ENCODE measurements at regions not wholly inside any gene's neighbourhood (a gene's known extent, or its start where the extent isn't known, plus 50 kb on each side); places are given as distances from the start of the nearest gene placed in this dataset.
"Not testable (repeated sequence)": the region's sequence is repeated elsewhere in the genome, so short reads cannot be mapped to it uniquely, and the experiment has no call there.

- H3K4me3 Mint-ChIP-seq, result no peak overlapping the region
- peaks cover 4 to 25% (median 14%) of the 10 kb centered on the region in 3 donors for H3K36me3 Mint-ChIP-seq
- peak overlapping the region in 1 of 6 donors; percentile 50 for H3K27ac Mint-ChIP-seq
- DNase-seq, result no peak
- no peaks in the 10 kb centered on the region for H3K9me3 Mint-ChIP-seq
- H3K27me3 Mint-ChIP-seq (ENCODE audit: low read depth in 3 of 3), result peaks cover 0 to 4% (median 2%) of the 10 kb centered on the region in 3 donors
- no peaks in the 10 kb centered on the region for H3K4me1 Mint-ChIP-seq
These were observed 118.4 kb downstream of the BCL2L11 start for GRCh38 chr2:111239107-111239506.

GRCh38 chr2:111239581-111240249 lies 119.0 kb downstream of the BCL2L11 start:
- H3K27me3 Mint-ChIP-seq (ENCODE audit: low read depth in 3 of 3), result peaks cover 0 to 2% (median 2%) of the 10 kb centered on the region in 3 donors
- H3K9me3 Mint-ChIP-seq, result no peaks in the 10 kb centered on the region
- no peaks in the 10 kb centered on the region for H3K4me1 Mint-ChIP-seq
- no peak overlapping the region for H3K4me3 Mint-ChIP-seq
- no peak for DNase-seq
- H3K36me3 Mint-ChIP-seq, result peaks cover 4 to 25% (median 14%) of the 10 kb centered on the region in 3 donors
- H3K27ac Mint-ChIP-seq, result no peak overlapping the region

GRCh38 chr2:111243295-111243694 lies 122.6 kb downstream of the BCL2L11 start:
- DNase-seq, result no peak
- H3K27me3 Mint-ChIP-seq (ENCODE audit: low read depth in 3 of 3), result no peaks in the 10 kb centered on the region
- H3K27ac Mint-ChIP-seq, result peak overlapping the region in 1 of 6 donors; percentile 47
- peaks cover 0 to 19% (median 8%) of the 10 kb centered on the region in 3 donors for H3K36me3 Mint-ChIP-seq
- no peaks in the 10 kb centered on the region for H3K9me3 Mint-ChIP-seq
- no peak overlapping the region for H3K4me3 Mint-ChIP-seq
- no peaks in the 10 kb centered on the region for H3K4me1 Mint-ChIP-seq

GRCh38 chr2:111244864-111245263 lies 124.2 kb downstream of the BCL2L11 start:
- DNase-seq, result no peak
- no peaks in the 10 kb centered on the region for H3K4me1 Mint-ChIP-seq
- H3K36me3 Mint-ChIP-seq, result peaks cover 0 to 14% (median 3%) of the 10 kb centered on the region in 3 donors
- H3K27ac Mint-ChIP-seq, result no peak overlapping the region
- peaks cover 0 to 2% (median 0%) of the 10 kb centered on the region in 6 donors for H3K9me3 Mint-ChIP-seq
- H3K4me3 Mint-ChIP-seq, result no peak overlapping the region
- peaks cover 0 to 3% (median under 1%) of the 10 kb centered on the region in 3 donors for H3K27me3 Mint-ChIP-seq (ENCODE audit: low read depth in 3 of 3)

GRCh38 chr2:111246620-111247061 lies 125.9 kb downstream of the BCL2L11 start:
- peaks cover 1 to 8% of the 10 kb centered on the region in 2 donors for H3K4me1 Mint-ChIP-seq
- H3K27me3 Mint-ChIP-seq (ENCODE audit: low read depth in 3 of 3), result peaks cover 10 to 16% (median 15%) of the 10 kb centered on the region in 3 donors
- H3K4me3 Mint-ChIP-seq, result no peak overlapping the region
- H3K27ac Mint-ChIP-seq, result no peak overlapping the region
- H3K36me3 Mint-ChIP-seq, result peaks cover 0 to 6% (median 3%) of the 10 kb centered on the region in 3 donors
- no peak for DNase-seq
- H3K9me3 Mint-ChIP-seq, result peaks cover 0 to 7% (median 4%) of the 10 kb centered on the region in 6 donors

- Mint-ChIP-seq H3K4me3 (no peak overlapping the region), H3K27ac (peak overlapping the region in 1 of 6 donors; percentile 34), H3K9me3 (peaks cover 0 to 12% (median 8%) of the 10 kb centered on the region in 6 donors), H3K36me3 (peaks cover 3 to 7% (median 6%) of the 10 kb centered on the region in 3 donors), H3K27me3 (ENCODE audit: low read depth in 3 of 3) (peaks cover 13 to 24% (median 24%) of the 10 kb centered on the region in 3 donors), H3K4me1 (peaks cover 8 to 17% of the 10 kb centered on the region in 2 donors)
- no peak for DNase-seq
These were observed 126.8 kb downstream of the BCL2L11 start for GRCh38 chr2:111247491-111247890.

GRCh38 chr2:111249806-111250205 lies 129.1 kb downstream of the BCL2L11 start:
- Mint-ChIP-seq H3K36me3 (peaks cover 0 to 7% (median 3%) of the 10 kb centered on the region in 3 donors), H3K27ac (peak overlapping the region in 1 of 6 donors; percentile 27)
- DNase-seq, result no peak

GRCh38 chr2:111250448-111251030 lies 129.8 kb downstream of the BCL2L11 start:
- Mint-ChIP-seq H3K4me3 (no peak overlapping the region), H3K36me3 (peaks cover 0 to 7% (median 3%) of the 10 kb centered on the region in 3 donors), H3K27ac (peak overlapping the region in 1 of 6 donors; percentile 61), H3K9me3 (peaks cover 0 to 16% (median 9%) of the 10 kb centered on the region in 6 donors), H3K4me1 (peaks cover 9 to 22% of the 10 kb centered on the region in 2 donors), H3K27me3 (ENCODE audit: low read depth in 3 of 3) (peaks cover 13 to 30% (median 25%) of the 10 kb centered on the region in 3 donors)
- no peak for DNase-seq

More at GRCh38 chr2:111249806-111250205, 129.1 kb downstream of the BCL2L11 start:
- H3K9me3 Mint-ChIP-seq, result peaks cover 0 to 16% (median 9%) of the 10 kb centered on the region in 6 donors
- H3K4me3 Mint-ChIP-seq, result no peak overlapping the region
- H3K4me1 Mint-ChIP-seq, result peaks cover 9 to 22% of the 10 kb centered on the region in 2 donors
- H3K27me3 Mint-ChIP-seq (ENCODE audit: low read depth in 3 of 3), result peaks cover 13 to 30% (median 25%) of the 10 kb centered on the region in 3 donors

GRCh38 chr2:111251711-111252110 lies 131.0 kb downstream of the BCL2L11 start:
- H3K36me3 Mint-ChIP-seq, result peaks cover 0 to 7% (median 3%) of the 10 kb centered on the region in 3 donors
- H3K27ac Mint-ChIP-seq, result peak overlapping the region in 5 of 6 donors; percentile 31 to 89 (median 68)
- peak overlapping the region in 2 of 5 donors; percentile 31 to 42 for H3K4me3 Mint-ChIP-seq
- H3K27me3 Mint-ChIP-seq (ENCODE audit: low read depth in 3 of 3), result peaks cover 13 to 30% (median 25%) of the 10 kb centered on the region in 3 donors
- no peak for DNase-seq
- H3K4me1 Mint-ChIP-seq, result peaks cover 9 to 22% of the 10 kb centered on the region in 2 donors
- H3K9me3 Mint-ChIP-seq, result peaks cover 0 to 16% (median 9%) of the 10 kb centered on the region in 6 donors

GRCh38 chr2:111252436-111252835 lies 131.7 kb downstream of the BCL2L11 start:
- Mint-ChIP-seq H3K27ac (peak overlapping the region in 3 of 6 donors; percentile 38 to 89 (median 82)), H3K4me1 (peaks cover 9 to 22% of the 10 kb centered on the region in 2 donors), H3K27me3 (ENCODE audit: low read depth in 3 of 3) (peaks cover 13 to 30% (median 25%) of the 10 kb centered on the region in 3 donors), H3K36me3 (peaks cover 0 to 7% (median 3%) of the 10 kb centered on the region in 3 donors), H3K9me3 (peaks cover 0 to 16% (median 9%) of the 10 kb centered on the region in 6 donors), H3K4me3 (peak overlapping the region in 1 of 5 donors; percentile 15)
- DNase-seq, result no peak

GRCh38 chr2:111254916-111255315 lies 134.2 kb downstream of the BCL2L11 start:
- H3K27me3 Mint-ChIP-seq (ENCODE audit: low read depth in 3 of 3), result peaks cover 13 to 27% (median 24%) of the 10 kb centered on the region in 3 donors
- not testable (repeated sequence) for H3K27ac Mint-ChIP-seq, DNase-seq, H3K36me3 Mint-ChIP-seq, H3K4me3 Mint-ChIP-seq
- H3K9me3 Mint-ChIP-seq, result peaks cover 0 to 15% (median 9%) of the 10 kb centered on the region in 6 donors
- peaks cover 9 to 22% of the 10 kb centered on the region in 2 donors for H3K4me1 Mint-ChIP-seq

- H3K9me3 Mint-ChIP-seq, H3K36me3 Mint-ChIP-seq, DNase-seq, H3K4me3 Mint-ChIP-seq, H3K27ac Mint-ChIP-seq: not testable (repeated sequence)
- H3K27me3 Mint-ChIP-seq (ENCODE audit: low read depth in 3 of 3), result peaks cover 3 to 15% (median 9%) of the 10 kb centered on the region in 3 donors
- H3K4me1 Mint-ChIP-seq, result peaks cover 8 to 14% of the 10 kb centered on the region in 2 donors
These were observed 135.9 kb downstream of the BCL2L11 start for GRCh38 chr2:111256628-111257027.

GRCh38 chr2:111257607-111258006 lies 136.9 kb downstream of the BCL2L11 start:
- not testable (repeated sequence) for H3K27me3 Mint-ChIP-seq (ENCODE audit: low read depth in 3 of 3); H3K27ac Mint-ChIP-seq

GRCh38 chr2:111258318-111258717 lies 137.6 kb downstream of the BCL2L11 start:
- H3K36me3 Mint-ChIP-seq, H3K4me1 Mint-ChIP-seq: not testable (repeated sequence)

More at GRCh38 chr2:111257607-111258006, 136.9 kb downstream of the BCL2L11 start:
- H3K9me3 Mint-ChIP-seq, H3K36me3 Mint-ChIP-seq, H3K4me3 Mint-ChIP-seq, H3K4me1 Mint-ChIP-seq, DNase-seq: not testable (repeated sequence)

More at GRCh38 chr2:111258318-111258717, 137.6 kb downstream of the BCL2L11 start:
- not testable (repeated sequence) for H3K27ac Mint-ChIP-seq; H3K27me3 Mint-ChIP-seq (ENCODE audit: low read depth in 3 of 3); DNase-seq; H3K4me3 Mint-ChIP-seq; H3K9me3 Mint-ChIP-seq

All from immature natural killer cell (primary cell).